Stimulated activated CD4-positive, alpha-beta T cell treated with anti-CD3 and anti-CD28 coated beads, Interleukin-2, amount 100 ng/mL, for 24 hours (primary cell): ENCODE measurements at regions not wholly inside any gene's neighbourhood (a gene's known extent, or its start where the extent isn't known, plus 50 kb on each side); places are given as distances from the start of the nearest gene placed in this dataset.
"Not testable (repeated sequence)": the region's sequence is repeated elsewhere in the genome, so short reads cannot be mapped to it uniquely, and the experiment has no call there.

Experiments used
- DNase-seq, 2 donors: peaks; one replicate each; pipeline ENCODE4 v3.0.0-alpha.2; 2020

DNA sequence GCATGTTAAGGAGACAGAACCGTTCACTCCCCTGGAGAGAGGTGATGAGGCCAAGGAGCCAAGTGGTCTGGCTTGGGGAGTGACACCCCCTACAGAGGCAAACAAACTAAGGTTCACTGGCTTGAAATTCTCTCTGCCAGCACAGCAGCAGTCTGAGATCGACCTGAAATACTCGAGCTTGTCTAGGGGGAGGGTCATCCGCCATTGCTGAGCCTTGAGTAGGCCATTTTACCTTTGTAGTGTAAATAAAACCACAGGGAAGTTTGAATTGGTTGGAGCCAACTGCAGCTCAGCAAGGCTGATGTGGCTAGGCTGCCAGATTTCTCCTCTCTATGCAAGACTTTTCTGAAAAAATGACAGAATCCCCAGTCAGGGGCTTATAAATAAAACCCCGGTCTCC, 52.9 kb downstream of the CDY2B start:
- not testable (repeated sequence) for DNase-seq

DNA sequence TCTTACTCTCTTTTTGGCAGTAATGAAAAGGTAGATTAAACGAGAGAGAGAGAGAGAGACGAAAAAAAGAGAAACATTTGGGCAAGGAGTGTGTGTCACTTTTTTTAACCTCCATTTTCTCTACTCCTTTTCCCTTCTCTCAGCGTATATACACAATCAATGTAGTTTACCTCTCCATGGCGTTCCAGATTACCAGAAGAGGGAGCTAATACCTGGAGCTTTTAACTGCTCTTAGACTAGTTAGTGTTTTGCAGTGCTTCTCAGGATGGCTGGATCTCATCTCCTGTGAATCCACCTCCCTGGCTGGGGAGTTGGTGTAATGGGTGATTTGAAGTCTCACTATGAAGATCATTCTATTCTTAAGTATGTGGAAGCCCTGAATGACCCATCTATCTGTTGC, 60.3 kb downstream of the CDY2B start:
- DNase-seq, result not testable (repeated sequence)

DNA sequence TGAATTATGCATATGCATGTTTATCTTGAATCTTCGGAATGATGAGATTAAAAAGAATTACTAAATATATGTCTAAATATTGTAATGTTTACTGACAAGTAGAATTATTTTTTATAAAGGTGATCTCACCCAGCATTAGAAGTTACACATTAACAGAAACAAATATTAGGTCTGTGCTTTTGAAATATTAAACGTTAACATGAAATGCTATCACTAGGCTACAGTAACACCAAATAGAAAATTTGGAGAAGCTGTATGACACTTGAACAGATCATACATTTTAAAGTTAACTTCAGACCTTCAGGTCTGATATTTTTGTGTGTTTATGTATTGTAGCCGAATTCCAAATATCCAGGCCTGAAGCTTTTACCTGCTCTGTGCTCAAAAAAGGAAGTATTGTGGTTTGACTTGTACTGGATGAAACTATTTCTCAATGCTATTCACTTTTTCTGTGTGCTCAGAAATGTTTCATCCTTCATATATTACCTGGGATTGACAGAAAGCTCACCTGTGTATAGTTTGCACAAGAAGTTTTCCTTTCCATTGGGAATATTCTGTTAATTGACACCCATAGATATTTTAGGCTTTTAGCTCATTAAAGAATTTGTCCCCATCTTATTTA, 60.9 kb downstream of the CDY2B start:
- DNase-seq, result not testable (repeated sequence)

DNA sequence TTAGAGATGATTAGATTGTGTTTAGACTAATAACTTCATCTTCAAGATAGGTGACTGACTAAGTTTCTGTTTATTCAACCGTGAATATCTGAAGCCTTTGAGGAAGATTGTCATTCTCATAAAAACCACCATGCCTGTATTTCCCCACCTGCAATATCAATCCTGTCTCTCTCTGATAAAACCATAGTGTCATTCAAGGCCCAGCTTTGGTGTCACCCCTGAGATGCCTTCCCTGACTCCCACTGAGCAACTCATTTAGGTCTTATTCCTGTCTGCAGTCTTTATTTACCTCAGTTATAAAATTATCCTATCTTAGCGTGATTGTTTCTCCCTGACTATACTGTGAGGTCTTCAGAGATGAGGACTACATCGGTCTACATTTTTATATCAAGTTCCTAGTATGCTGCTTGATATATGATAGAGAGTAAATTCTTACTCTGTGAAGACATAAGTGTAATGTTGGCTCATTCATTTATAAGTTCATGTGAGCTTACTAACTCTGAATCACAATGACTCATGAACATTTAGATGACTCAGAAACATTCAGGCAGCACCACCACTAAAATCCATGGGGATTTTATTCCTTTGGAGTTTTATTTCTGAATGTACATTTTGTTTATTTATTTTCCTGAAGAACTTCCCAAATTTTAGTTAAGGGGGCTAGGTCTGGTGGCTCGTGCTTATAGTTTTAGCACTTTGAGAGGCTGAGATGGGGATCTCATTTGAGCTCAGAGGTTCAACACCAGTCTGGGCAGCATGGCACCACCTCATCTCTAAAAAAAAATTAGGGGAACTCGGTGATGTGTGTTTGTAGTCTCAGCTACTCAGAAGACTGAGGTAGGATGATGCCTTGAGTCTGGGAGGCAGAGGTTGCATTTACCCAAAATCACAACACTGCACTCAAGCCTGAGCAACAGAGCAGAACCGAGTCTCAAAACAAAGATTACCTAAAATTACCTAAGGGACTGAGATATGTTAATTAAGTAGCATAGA, 62.6 kb downstream of the CDY2B start:
- not testable (repeated sequence) for DNase-seq

DNA sequence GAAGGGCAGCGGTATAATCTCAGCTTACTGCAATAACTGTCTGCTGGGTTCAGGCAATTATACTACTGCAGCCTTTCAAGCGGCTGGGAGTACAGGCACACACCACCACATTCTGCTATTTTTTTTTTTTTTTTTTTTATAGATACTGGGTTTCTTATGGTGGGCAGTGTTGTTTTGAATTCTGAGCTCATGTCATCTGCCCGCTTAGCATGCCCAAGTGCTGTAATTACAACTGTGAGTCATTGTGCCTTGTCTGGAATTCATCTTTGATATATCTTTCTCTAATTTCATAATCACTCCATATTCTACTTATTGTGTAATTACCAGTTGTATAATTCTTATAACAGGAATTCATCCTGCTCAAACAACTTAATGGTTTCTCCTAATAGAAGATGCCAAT, 67.4 kb downstream of the CDY2B start:
- not testable (repeated sequence) for DNase-seq

DNA sequence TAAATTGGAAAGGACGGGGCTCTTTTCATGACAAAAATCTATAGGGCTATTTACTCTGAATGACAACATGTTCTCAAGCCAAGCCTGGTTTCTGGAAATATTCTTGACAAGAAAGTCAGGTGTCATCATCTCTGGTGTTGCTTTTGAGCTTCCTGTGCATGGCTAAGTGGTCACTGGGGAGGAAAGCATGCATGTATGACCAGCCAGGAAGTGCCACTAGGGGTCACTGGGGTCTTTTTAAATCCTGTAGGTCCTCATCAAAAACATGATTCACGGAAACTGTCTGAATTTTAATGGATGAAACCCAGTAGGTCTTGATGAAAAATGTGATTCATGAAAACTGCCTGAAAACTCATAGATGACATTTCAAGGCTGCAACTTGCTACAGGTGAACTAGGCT, 80.1 kb downstream of the CDY2B start:
- not testable (repeated sequence) for DNase-seq

DNA sequence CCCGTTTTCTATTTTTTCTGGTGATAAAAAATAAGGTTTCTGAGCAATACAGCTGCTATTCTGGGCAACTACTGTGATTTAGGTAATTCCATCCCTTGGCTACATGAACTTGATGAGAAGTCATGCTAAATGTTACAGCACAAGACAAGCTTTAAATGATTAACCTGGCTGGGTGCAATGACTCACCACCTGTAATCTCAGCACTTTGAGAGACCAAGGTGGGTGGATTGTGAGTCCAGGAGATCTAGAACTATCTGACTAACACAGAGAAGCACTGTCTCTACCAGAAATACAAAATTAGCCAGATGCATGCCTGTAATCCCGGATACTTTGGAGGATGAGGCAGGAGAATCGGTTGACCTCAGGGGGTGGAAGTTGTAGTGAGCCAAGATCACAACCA, 92.8 kb downstream of the CDY2B start:
- not testable (repeated sequence) for DNase-seq

DNA sequence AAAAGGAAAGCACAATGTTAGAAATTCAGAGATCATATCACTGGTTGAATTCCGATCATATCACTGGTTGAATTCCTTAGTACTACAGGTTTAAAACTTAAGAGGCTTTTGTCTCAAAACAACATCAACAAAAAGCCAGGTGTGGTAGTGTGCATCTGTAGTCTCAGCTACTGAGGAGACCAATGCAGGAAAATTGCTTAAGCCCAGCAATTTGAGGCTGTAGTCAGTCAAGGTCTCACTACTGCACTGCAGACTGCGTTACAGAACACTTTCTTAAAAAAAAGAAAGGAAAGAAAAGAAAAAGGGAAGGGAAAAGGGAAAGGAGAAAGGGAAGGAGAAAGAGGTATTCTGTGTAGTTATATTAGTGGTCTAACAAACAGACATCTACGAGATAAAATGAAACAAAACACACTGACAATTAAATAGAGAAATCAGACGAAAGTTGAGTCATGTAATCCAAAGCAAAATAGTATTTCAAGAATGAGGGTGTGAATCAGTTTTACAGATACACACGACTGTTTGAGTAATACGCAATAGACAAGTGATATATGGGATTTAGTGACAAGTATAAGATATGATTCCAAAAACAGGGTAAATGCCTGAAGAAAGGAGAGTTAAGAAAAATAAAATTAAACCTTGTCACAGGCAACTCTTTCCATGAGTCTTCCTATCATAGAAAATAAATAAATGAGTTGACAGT, 113.9 kb downstream of the CDY2B start:
- DNase-seq, result not testable (repeated sequence)

DNA sequence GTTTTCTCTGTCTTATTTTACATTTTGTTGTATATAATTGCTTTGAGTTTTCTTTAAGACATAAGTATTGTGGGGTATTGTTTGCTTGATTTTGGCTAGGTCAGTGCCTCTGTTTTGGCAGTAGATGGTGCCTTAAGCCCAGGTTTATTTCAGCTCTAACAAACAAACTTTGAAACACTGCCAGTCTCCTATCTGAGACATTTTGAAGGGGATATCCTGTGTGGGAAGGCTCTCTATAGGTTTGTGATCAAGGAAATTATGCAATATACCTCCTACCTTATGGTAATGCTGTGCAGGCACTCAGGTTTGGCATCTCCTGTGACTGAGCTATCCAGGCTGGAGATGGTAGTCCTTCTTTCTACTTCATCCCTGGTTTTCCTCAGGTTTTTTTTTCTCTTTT, 120.8 kb downstream of the CDY2B start:
- DNase-seq, result not testable (repeated sequence)

DNA sequence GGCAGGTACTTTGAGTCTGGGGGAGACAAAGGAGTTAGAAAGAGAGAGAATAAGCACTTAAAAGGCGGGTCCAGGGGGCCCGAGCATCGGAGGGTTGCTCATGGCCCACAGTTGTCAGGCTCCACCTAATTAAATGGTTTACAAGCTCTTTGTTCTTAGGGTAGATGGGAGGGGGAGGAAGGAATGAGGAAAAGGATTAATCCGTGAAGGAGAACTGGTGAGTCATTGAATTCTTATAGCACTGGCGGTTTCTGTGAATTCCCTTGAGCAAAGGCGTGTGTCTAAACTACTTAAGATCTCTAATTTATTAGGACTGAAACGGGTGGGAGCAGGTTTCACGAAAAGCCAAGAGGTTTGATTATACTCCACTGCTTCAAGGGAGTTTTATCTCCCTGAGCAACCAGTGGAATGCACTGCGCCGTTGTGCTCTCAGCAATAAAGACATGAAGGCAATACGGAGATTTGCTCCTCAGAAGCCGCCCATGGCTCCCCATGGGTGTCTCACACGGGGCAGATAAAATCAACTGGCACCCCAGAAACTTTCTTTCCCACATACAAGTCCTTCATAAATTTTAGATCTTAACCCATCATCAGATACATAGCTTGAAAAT, 127.0 kb downstream of the CDY2B start:
- not testable (repeated sequence) for DNase-seq

DNA sequence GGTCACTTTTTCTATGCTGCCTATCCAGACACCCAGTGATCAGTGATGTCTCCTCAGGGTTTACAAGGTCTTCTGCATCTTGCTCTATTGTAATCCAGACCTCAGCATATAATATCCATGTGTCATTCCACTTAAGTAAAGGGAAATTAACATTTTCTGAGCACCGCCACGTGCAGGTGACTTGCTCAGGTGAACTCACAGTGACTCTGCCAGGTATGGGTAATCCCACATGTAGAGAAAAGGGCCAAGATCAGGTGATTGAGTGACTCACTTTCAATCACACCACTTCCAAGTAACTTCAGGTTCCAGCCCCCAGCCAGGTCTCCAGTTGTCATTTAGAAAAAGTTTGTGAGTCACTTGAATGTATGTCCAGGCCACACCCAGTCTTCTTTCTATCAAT, 140.2 kb downstream of the CDY2B start:
- DNase-seq, result not testable (repeated sequence)

DNA sequence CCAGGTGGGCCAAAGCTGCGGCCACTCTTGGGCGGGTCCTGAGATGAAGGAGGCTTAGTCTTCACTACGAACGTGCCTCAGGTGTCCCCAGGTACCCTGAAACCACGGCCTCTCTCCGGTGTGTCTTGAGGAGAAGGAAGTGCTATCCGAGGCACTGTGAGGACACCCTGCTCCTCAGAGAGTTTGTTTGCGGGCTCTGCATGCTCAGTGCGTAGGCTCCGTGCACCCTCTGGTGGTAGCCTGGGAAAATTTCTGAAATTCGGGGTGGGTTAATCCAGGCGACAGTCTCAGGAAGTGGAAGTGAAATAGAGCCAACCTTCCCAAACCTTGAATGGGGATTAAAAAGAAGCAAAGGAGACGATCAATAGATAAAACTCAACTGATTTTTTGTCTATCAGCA, 150.5 kb downstream of the CDY2B start:
- DNase-seq, result not testable (repeated sequence)

DNA sequence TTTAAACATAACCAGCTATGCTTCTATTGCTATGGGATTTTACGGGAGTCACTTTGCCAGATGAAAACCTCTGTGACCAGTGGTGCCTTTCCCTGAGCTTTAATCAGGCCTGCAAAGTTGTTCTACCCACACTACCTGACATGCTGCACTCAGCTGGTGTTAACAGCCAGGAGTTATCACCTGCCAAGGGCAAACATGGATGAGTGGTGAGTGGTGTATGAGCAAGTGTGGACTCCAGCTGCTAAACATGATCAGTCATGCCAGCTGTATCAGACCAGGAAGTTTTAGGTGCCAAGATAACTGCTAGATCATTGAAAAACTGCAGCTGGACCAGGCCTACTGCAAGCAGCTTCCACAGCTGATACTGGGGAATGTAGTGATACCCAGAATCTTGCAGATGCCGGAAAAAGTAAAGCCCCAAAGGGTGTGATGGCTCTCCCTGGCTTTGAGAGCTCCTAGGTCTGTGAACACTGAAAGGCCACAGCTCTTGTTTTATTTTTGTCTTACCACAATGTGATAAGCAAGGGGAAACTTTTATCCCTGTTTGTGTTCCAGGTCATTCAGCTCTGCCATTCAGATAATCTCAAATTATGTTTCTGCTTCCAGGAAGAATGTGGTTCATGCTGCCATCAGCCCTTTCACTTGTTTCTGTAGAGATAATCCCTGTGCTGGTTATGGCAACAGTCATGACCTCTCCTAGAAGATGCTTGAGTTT, 163.5 kb downstream of the CDY2B start:
- not testable (repeated sequence) for DNase-seq

DNA sequence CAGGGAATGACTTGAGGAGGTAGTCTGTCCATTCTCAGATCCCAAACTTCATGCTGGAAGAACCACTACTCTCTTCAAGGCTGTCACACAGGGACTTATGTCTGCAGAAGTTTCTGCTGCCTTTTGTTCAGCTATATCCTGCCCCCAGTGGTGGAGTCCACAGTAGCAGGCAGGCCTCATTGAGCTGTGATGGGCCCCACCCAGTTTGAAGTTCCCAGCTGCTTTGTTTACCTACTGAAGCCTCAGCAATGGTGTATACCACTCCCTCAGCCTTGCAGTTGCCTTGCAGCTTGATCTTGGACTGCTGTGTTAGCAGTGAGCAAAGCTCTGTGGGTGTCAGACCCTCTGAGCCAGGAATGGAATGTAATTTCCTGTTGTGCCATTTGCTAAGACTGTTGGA, 212.0 kb downstream of the CDY2B start:
- not testable (repeated sequence) for DNase-seq

DNA sequence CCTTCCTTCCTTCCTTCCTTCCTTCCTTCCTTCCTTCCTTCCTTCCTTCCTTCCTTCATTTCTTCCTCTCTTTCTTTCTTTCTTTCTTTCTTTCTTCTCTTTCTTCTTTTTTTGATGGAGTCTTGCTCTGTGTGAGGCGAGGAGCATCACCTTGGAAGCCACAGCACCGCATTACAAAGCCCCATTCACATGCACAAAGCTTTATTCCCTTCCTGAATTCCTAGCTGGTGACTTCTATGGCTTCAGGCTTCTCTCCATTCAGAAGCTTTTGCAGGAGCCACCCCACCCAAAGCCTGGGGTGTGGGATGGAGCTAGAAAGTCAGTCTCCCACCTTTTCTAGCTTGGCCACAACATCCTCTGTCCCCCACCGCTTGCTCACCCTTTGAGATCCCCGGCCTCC, 237.0 kb downstream of the CDY2B start:
- not testable (repeated sequence) for DNase-seq

DNA sequence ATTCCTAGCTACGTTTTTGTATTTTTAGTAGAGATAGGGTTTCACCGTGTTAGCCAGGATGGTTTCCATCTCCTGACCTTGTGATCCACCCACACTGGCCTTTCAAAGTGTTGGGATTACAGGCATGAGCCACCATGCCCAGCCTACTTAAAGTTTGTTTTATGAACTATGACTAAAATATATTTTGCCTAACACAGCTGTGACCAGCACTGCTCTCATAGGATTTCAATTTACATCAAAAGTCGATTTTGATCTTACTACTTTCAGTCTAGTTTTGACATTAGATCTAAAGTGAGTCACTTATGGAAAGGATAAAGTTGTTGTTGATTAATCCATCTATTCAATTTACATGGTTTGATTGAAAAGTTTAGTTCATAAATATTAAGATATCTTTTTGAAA, 245.5 kb downstream of the CDY2B start:
- DNase-seq, result not testable (repeated sequence)

DNA sequence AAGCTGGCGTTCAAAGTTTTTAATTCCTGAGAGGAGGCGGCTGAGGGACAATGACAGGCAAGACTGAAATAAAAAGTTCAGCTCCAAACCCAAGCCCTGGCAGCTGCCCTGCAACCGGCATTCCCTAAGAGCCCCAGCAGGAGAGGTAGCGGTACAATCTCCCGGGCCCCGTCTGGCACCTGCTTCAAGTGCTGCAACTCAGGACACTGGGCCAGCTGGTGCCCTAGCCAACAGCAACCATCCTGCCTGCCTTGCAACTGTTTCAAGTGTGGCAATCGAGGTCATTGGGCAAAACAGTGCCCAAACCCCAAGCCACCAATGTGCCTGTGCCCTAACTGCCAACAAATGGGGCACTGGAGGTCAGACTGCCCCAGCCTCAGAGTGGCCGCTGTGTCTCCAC, 268.8 kb downstream of the CDY2B start:
- not testable (repeated sequence) for DNase-seq

DNA sequence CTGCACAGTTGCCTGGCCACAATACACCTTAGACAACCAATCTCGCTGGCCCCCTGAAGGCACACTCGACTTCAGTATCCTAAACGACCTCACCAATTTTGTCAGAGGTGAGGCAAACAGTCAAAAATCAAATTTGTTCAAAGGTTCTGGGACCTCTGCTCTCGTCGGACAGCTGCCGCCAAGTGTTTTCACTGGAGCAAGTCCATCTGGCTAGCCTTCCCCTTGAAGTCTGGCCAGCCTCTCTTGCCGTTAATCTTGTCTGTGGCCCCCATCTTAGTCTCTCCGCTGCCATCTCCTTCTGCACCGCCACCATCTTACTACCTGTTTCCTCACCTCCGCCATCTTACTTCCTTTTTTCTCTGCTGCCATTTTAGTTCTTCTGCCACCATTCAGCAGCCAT, 269.4 kb downstream of the CDY2B start:
- not testable (repeated sequence) for DNase-seq

DNA sequence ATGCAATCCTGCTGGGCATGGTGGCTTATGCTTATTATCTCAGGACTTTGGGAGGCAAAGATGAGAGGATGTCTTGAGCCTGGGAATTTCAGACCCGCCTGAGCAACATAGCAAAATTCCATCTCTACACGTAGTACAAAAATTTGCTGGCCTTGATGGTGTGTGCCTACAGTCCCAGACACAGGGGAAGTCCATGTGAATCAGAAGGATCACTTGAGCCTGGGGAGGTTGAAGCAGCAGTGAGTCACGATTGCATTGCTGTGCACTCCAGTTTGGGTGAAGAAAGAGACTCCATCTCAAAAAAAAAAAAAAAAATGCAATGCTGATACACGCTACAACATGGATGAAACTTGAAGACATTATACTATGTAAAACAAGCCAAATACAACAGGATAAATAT, 272.9 kb downstream of the CDY2B start:
- not testable (repeated sequence) for DNase-seq

DNA sequence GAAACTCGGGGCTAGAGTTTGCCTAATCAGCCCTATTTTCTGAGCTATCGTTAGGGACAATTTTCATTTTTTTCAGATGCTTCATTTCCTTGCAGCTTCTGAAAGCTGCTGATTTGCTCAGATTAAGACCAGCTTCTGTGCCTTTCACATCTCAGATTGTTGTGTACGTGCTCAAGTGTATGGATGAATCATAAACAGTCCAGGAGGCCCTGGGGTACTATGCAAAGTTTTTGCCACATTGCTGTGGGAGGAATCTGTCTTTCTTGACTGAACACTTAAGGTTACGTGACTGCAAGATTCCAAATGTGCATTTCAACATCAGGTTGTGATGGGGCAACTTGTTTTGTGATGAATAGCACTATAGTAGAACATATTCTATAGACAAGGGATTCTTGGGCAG, 280.8 kb downstream of the CDY2B start:
- not testable (repeated sequence) for DNase-seq

DNA sequence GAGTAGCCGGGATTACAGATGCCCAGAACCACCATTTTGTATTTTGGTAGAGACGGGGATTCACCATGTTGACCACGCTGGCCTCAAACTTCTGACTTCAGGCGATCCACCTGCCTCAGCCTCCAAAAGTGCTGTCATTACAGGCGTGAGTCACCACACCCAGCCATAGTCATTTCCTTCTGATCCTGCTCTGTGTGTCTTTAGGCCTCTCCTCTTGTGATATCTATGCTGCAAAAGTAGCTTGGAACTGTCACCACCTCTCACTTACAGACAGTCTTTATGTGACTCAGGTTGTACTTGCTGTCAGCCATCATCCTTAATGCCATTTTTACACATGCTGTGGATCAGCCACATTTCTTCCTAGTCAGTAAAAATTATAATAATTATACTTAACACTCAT, 286.3 kb downstream of the CDY2B start:
- not testable (repeated sequence) for DNase-seq

DNA sequence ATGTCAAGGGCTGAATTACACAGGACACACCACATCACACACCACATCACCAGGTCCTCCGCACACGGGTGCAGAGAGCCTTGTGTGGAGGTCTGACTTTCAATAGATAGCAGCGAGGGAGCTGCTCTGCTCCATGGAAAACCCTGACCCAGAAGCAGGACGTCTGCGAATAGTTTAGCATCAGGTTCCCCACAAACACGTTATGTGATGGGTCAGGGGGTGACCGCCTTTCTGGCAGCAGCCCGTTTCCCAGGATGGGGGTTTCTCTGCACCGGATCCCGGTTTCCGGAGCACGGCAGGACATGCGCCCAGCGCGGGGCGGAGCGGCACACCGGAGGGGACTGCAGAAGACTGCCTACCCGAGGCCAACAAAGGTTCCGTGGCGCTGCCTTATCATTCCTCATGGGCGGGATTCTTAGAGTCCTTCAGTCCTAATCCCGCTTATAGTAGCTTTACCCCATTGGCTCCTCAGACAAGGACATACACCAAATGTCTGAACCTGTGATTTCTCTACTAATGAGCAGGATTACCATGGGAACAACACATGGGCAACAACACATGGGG, 300.0 kb downstream of the CDY2B start:
- not testable (repeated sequence) for DNase-seq
